H9 (cell line): ENCODE measurements at regions not wholly inside any gene's neighbourhood (a gene's known extent, or its start where the extent isn't known, plus 50 kb on each side); places are given as distances from the start of the nearest gene placed in this dataset.

Source experiments
- DNase-seq: peaks from one replicate; pipeline ENCODE4 v3.0.0-alpha.2; 2017
- H2AFZ ChIP-seq: one replicate; pipeline ENCODE4 v1.6.1; 2013; ENCODE audit warnings: mild to moderate bottlenecking, low read length, control low read depth, moderate library complexity
- H2AK5ac ChIP-seq: 2 replicates; pipeline ENCODE4 v1.6.1; 2013; ENCODE audit warnings: low read length, control low read depth, mixed read lengths; ENCODE audit not compliant: insufficient read length
- H2BK120ac ChIP-seq: one replicate; pipeline ENCODE4 v1.6.1; 2013; ENCODE audit warnings: low read depth, mild to moderate bottlenecking, low read length, control low read depth, inconsistent platforms; ENCODE audit not compliant: poor library complexity, severe bottlenecking
- H2BK12ac ChIP-seq: 2 replicates; pipeline ENCODE4 v1.6.1; 2013; ENCODE audit warnings: low read length, control low read depth, mixed read lengths, low read depth; ENCODE audit not compliant: insufficient read length
- H2BK15ac ChIP-seq: 2 replicates; pipeline ENCODE4 v1.6.1; 2013; ENCODE audit warnings: low read depth, low read length, control low read depth
- H2BK20ac ChIP-seq: one replicate; pipeline ENCODE4 v1.6.1; 2013; ENCODE audit warnings: low read depth, mild to moderate bottlenecking, low read length, control low read depth, inconsistent platforms; ENCODE audit not compliant: poor library complexity, severe bottlenecking
- H2BK5ac ChIP-seq: 2 replicates; pipeline ENCODE4 v1.6.1; 2013; ENCODE audit warnings: low read length, control low read depth, mixed read lengths; ENCODE audit not compliant: insufficient read length
- H3K14ac ChIP-seq: 2 replicates; pipeline ENCODE4 v1.6.1; 2013; ENCODE audit warnings: low read length, control low read depth; ENCODE audit not compliant: insufficient read depth
- H3K18ac ChIP-seq: 2 replicates; pipeline ENCODE4 v1.6.1; 2013; ENCODE audit warnings: low read depth, mild to moderate bottlenecking, mixed read lengths, low read length, control low read depth; ENCODE audit not compliant: insufficient read length
- H3K23ac ChIP-seq: 2 replicates; pipeline ENCODE4 v1.6.1; 2013; ENCODE audit warnings: low read length, control low read depth, mixed read lengths, low read depth; ENCODE audit not compliant: insufficient read length
- H3K23me2 ChIP-seq: 2 replicates; pipeline ENCODE4 v1.6.1; 2013; ENCODE audit warnings: low read depth, mild to moderate bottlenecking, mixed read lengths, low read length, control low read depth; ENCODE audit not compliant: insufficient read length, poor library complexity, severe bottlenecking
- H3K27ac ChIP-seq: 2 replicates; pipeline ENCODE4 v1.5.1; 2013; ENCODE audit warnings: low read length, control low read depth, mixed read lengths, low read depth; ENCODE audit not compliant: insufficient read length
- H3K27me3 ChIP-seq: 2 replicates; pipeline ENCODE4 v1.6.1; 2013; ENCODE audit warnings: low read length, control low read depth, inconsistent platforms; ENCODE audit not compliant: insufficient read depth
- H3K4ac ChIP-seq: 2 replicates; pipeline ENCODE4 v1.6.1; 2013; ENCODE audit warnings: low read depth, mild to moderate bottlenecking, control low read depth, inconsistent platforms, low read length, moderate library complexity
- H3K4me1 ChIP-seq: 2 replicates; pipeline ENCODE4 v1.6.1; 2013; ENCODE audit warnings: low read length, control low read depth, inconsistent platforms; ENCODE audit not compliant: insufficient read depth
- H3K4me2 ChIP-seq: 2 replicates; pipeline ENCODE4 v1.6.1; 2013; ENCODE audit warnings: low read length, control low read depth, mixed read lengths; ENCODE audit not compliant: insufficient read length, insufficient read depth
- H3K56ac ChIP-seq: 2 replicates; pipeline ENCODE4 v1.6.1; 2013; ENCODE audit warnings: low read depth, mild to moderate bottlenecking, mixed read lengths, low read length, control low read depth; ENCODE audit not compliant: insufficient read length
- H3K79me1 ChIP-seq: 2 replicates; pipeline ENCODE4 v1.6.1; 2013; ENCODE audit warnings: low read depth, mild to moderate bottlenecking, moderate library complexity, low read length, control low read depth, inconsistent platforms; ENCODE audit not compliant: insufficient read depth, poor library complexity, severe bottlenecking
- H3K79me2 ChIP-seq: 2 replicates; pipeline ENCODE4 v1.6.1; 2013; ENCODE audit warnings: low read length, control low read depth, inconsistent platforms; ENCODE audit not compliant: insufficient read depth
- H3K9ac ChIP-seq: 2 replicates; pipeline ENCODE4 v1.6.1; 2013; ENCODE audit warnings: low read length, control low read depth, mixed read lengths; ENCODE audit not compliant: insufficient read length; ENCODE audit errors: extremely low read depth
- H3K9me3 ChIP-seq: one replicate; pipeline ENCODE4 v1.6.1; 2013; ENCODE audit warnings: low read depth, low read length, inconsistent platforms; ENCODE audit not compliant: control insufficient read depth
- H3T11ph ChIP-seq: one replicate; pipeline ENCODE4 v1.6.1; 2013; ENCODE audit warnings: mild to moderate bottlenecking, low read length, control low read depth, inconsistent platforms
- H4K20me1 ChIP-seq: one replicate; pipeline ENCODE4 v1.6.1; 2013; ENCODE audit not compliant: control insufficient read depth, insufficient read length, insufficient read depth
- H4K5ac ChIP-seq: 2 replicates; pipeline ENCODE4 v1.6.1; 2013; ENCODE audit warnings: low read depth, mild to moderate bottlenecking, mixed read lengths, low read length, control low read depth; ENCODE audit not compliant: insufficient read length
- H4K8ac ChIP-seq: replicated peaks from 2 replicates; pipeline ENCODE4 v1.6.1; 2013; ENCODE audit warnings: low read length, control low read depth, mixed read lengths, low read depth; ENCODE audit not compliant: insufficient read length
- H4K91ac ChIP-seq: 2 replicates; pipeline ENCODE4 v1.6.1; 2013; ENCODE audit warnings: low read depth, mild to moderate bottlenecking, moderate library complexity, mixed read lengths, low read length, control low read depth; ENCODE audit not compliant: insufficient read length
- H3K27ac Mint-ChIP-seq, 3 experiments: 2 replicates in 2 of 3; 3 replicates in 1 of 3; pipeline ENCODE4 v1.8.0; 2020 to 2021; ENCODE audit warnings: mixed read lengths in 3 of 3, mild to moderate bottlenecking in 1 of 3, moderate library complexity in 1 of 3
- H3K27me3 Mint-ChIP-seq: 2 replicates; pipeline ENCODE4 v1.8.0; 2021; ENCODE audit warnings: low read depth, mild to moderate bottlenecking, moderate library complexity, mixed read lengths
- H3K36me3 Mint-ChIP-seq, 3 experiments: 2 replicates in 2 of 3; 3 replicates in 1 of 3; pipeline ENCODE4 v1.8.0; 2020 to 2021; ENCODE audit warnings: low read depth in 3 of 3, mixed read lengths in 3 of 3; ENCODE audit not compliant: insufficient read depth in 1 of 3
- H3K4me1 Mint-ChIP-seq, 2 experiments: 2 replicates each; pipeline ENCODE4 v1.8.0; 2020; ENCODE audit warnings: mixed read lengths in 2 of 2
- H3K4me3 Mint-ChIP-seq, 2 experiments: 2 replicates in 1 of 2; 3 replicates in 1 of 2; pipeline ENCODE4 v1.8.0; 2020 to 2021; ENCODE audit warnings: mild to moderate bottlenecking in 2 of 2, mixed read lengths in 2 of 2, moderate library complexity in 1 of 2
- H3K9me3 Mint-ChIP-seq, 2 experiments: 2 replicates in 1 of 2; 3 replicates in 1 of 2; pipeline ENCODE4 v1.8.0; 2020; ENCODE audit warnings: mild to moderate bottlenecking in 2 of 2, mixed read lengths in 2 of 2, moderate library complexity in 1 of 2
- CTCF ChIP-seq: fragments of 200-600 bp; sonication (generic); conservative IDR thresholded peaks from 3 replicates; pipeline ENCODE4 v1.8.0; 2021; ENCODE audit warnings: antibody characterized with exemption, mild to moderate bottlenecking
- WGBS: extraction: QIAGEN DNeasy Blood & Tissue Kit; methylation state at CpG from one replicate; pipeline ENCODE4 v1.1.7; 2013; ENCODE audit warnings: missing lambda C conversion rate, low lambda C conversion rate, mixed read lengths; ENCODE audit not compliant: insufficient read length; ENCODE audit errors: extremely low coverage; 5-methylcytosine and 5-hydroxymethylcytosine counted together

- no peaks in the 10 kb centered on the region for H3K79me1 ChIP-seq
- no peak overlapping the region for H3K56ac ChIP-seq
- H4K20me1 ChIP-seq = no peaks in the 10 kb centered on the region
- no peak overlapping the region for H3K4me2 ChIP-seq
- no peak overlapping the region for H4K8ac ChIP-seq
- no peak overlapping the region for H2BK12ac ChIP-seq
- H4K91ac ChIP-seq = no peak overlapping the region
- no peaks in the 10 kb centered on the region for H3K23me2 ChIP-seq
- DNase-seq = no peak
- H3K9me3 ChIP-seq = peaks cover 17% of the 10 kb centered on the region
- H3K9ac ChIP-seq = no peak overlapping the region
- H3K14ac ChIP-seq = no peak overlapping the region
- no peak overlapping the region for H3T11ph ChIP-seq
- H2BK15ac ChIP-seq = no peak overlapping the region
- H3K4me1 ChIP-seq = no peaks in the 10 kb centered on the region
- Mint-ChIP-seq H3K4me3 (no peak overlapping the region), H3K36me3 (no peaks in the 10 kb centered on the region; a peak in 1 of 7 replicates), H3K9me3 (peaks cover 10 to 51% of the 10 kb centered on the region in 2 experiments; a peak in 4 of 5 replicates), H3K27ac (no peak overlapping the region), H3K27me3 (no peaks in the 10 kb centered on the region), H3K4me1 (peaks cover 3 to 4% of the 10 kb centered on the region in 2 experiments; a peak in 3 of 4 replicates)
- no peak overlapping the region for H3K4ac ChIP-seq
- H3K18ac ChIP-seq = no peak overlapping the region
- H2AK5ac ChIP-seq = no peak overlapping the region
- no peak overlapping the region for H2BK5ac ChIP-seq
- no peaks in the 10 kb centered on the region for H3K27me3 ChIP-seq
- H4K5ac ChIP-seq = no peak overlapping the region
- no peak overlapping the region for H2AFZ ChIP-seq
- no peaks in the 10 kb centered on the region for H3K79me2 ChIP-seq
- H3K27ac ChIP-seq = no peak overlapping the region
- no CpG with 5 or more reads among the region's 2 CpGs for WGBS
- H3K23ac ChIP-seq = no peak overlapping the region
- no peak overlapping the region for H2BK20ac ChIP-seq
- no peak for TF ChIP-seq CTCF
- H2BK120ac ChIP-seq = no peak overlapping the region
Measured at GRCh38 chrX:121782544-121782943, 735.1 kb downstream of the GLUD2 start.
